Body of pancreas (tissue), 4 donors: ENCODE measurements at regions not wholly inside any gene's neighbourhood (a gene's known extent, or its start where the extent isn't known, plus 50 kb on each side); places are given as distances from the start of the nearest gene placed in this dataset.

ENCODE experiments used
- CTCF ChIP-seq, 7 experiments: fragments of 450-650 bp in 4 of 7; fragments of 200-600 bp in 3 of 7; sonication (generic) in 3 of 7; IDR thresholded peaks; one replicate each; pipeline ENCODE4 v1.5.1; 2016 to 2019; ENCODE audit warnings: antibody characterized with exemption in 7 of 7
- POLR2A ChIP-seq, 3 donors: fragments of 450-650 bp; IDR thresholded peaks; one replicate each; pipeline ENCODE4 v1.6.1; 2016; ENCODE audit warnings: antibody characterized with exemption in 3 of 3, mild to moderate bottlenecking in 2 of 3

DNA sequence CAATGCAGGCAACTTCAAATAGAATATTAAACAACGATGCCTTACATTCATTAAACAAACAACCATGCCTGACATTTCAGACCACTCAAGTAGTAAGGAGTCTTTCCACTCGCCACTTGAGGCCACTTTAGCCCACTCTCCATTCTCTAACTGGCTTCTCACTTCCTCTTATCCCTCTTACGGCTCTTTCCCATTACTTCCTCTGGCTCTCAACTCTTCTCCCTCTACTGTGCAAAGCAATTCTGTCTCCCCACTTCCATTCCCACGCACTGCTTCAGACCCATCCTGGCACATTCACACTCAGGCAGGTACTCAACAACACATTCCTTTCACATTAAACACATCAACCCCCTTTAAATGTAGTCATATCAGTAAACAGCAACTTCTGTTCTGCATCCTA lies 229.8 kb upstream of the IPO5 start:
- TF ChIP-seq CTCF (IDR thresholded peaks at IDR 0.05) = no peak
- TF ChIP-seq POLR2A (IDR thresholded peaks at IDR 0.05) = no peak
